HepG2 (cell line): ENCODE measurements at regions not wholly inside any gene's neighbourhood (a gene's known extent, or its start where the extent isn't known, plus 50 kb on each side); places are given as distances from the start of the nearest gene placed in this dataset.

Experiments used
- ATAC-seq: fragments of 200-7000 bp; cut with Tn5 transposase; 3 replicates; pipeline ENCODE4 v1.9.1; 2020; ENCODE audit warnings: mild to moderate bottlenecking, moderate library complexity
- BruUV-seq: library from RNA; stranded (reverse); fragments of 400-500 nt; replicated peaks from 2 replicates; lab custom pipeline; 2021; lab: Mats Ljungman, UMichigan
- CTCF ChIA-PET: fragments of 300-600 bp; formaldehyde crosslinking; extraction: SDS; loops from one replicate; lab custom pipeline; 2021; ENCODE audit warnings: low total read pairs, inconsistent platforms, low intra/inter-chr PET ratio; lab: Yijun Ruan, JAX
- POLR2A ChIA-PET: fragments of 350-600 bp; sonication (Branson Sonifier 250); formaldehyde crosslinking; loops from one replicate; lab custom pipeline; 2020; ENCODE audit warnings: antibody characterized with exemption, inconsistent platforms; lab: Yijun Ruan, JAX
- DNase-seq: peaks from one replicate; pipeline ENCODE4 v3.0.0-alpha.2; 2015; ENCODE audit warnings: low spot score
- FAIRE-seq: peaks from 3 replicates; lab custom pipeline; 2011; peaks lifted over from hg19 to GRCh38; lab: Jason Lieb, UNC
- H2AFZ ChIP-seq: one replicate; pipeline ENCODE4 v1.6.1; 2011; ENCODE audit warnings: low read length, inconsistent platforms
- H3K27ac ChIP-seq: fragments of 300-600 bp; 3 replicates; pipeline ENCODE4 v1.8.0; 2011; ENCODE audit warnings: mixed run types, mild to moderate bottlenecking, mixed read lengths, low read length, inconsistent platforms; ENCODE audit not compliant: insufficient read depth; ENCODE audit errors: extremely low read length
- H3K27me3 ChIP-seq, 2 experiments: fragments of 200-600 bp in 1 of 2; 2 replicates in 1 of 2; 3 replicates in 1 of 2; pipeline versions ENCODE4 v1.6.0 to v1.8.0; 2011; ENCODE audit warnings: low read length in 2 of 2, mild to moderate bottlenecking in 2 of 2, moderate library complexity in 2 of 2, inconsistent platforms in 1 of 2; ENCODE audit not compliant: insufficient read depth in 2 of 2, control insufficient read depth in 1 of 2
- H3K36me3 ChIP-seq, 2 experiments: fragments of 200-600 bp in 1 of 2; replicated peaks in 1 of 2; 2 replicates in 1 of 2; 3 replicates in 1 of 2; pipeline versions ENCODE4 v1.5.1 to v1.8.0; 2011; ENCODE audit warnings: low read length in 2 of 2, inconsistent platforms in 1 of 2; ENCODE audit not compliant: insufficient read depth in 2 of 2, control insufficient read depth in 1 of 2
- H3K4me1 ChIP-seq: 2 replicates; pipeline ENCODE4 v1.5.1; 2012; ENCODE audit warnings: low read length, inconsistent platforms; ENCODE audit not compliant: insufficient read depth
- H3K4me2 ChIP-seq: 2 replicates; pipeline ENCODE4 v1.6.0; 2011; ENCODE audit warnings: low read depth, low read length, inconsistent platforms
- H3K4me3 ChIP-seq, 3 experiments: fragments of 200-600 bp in 1 of 3; sonication (generic), shearing (Covaris generic) in 1 of 3; replicated peaks in 1 of 3; 2 replicates each; pipeline ENCODE4 v1.5.1; 2011 to 2016; ENCODE audit warnings: low read length in 3 of 3, inconsistent platforms in 2 of 3, low read depth in 2 of 3, mild to moderate bottlenecking in 2 of 3, control low read depth in 1 of 3, mixed read lengths in 1 of 3; ENCODE audit not compliant: insufficient read depth in 1 of 3
- H3K79me2 ChIP-seq: one replicate; pipeline ENCODE4 v1.6.1; 2011; ENCODE audit warnings: low read length, inconsistent platforms; ENCODE audit not compliant: insufficient read depth
- H3K9ac ChIP-seq: 2 replicates; pipeline ENCODE4 v1.6.0; 2011; ENCODE audit warnings: mild to moderate bottlenecking, low read depth, low read length, inconsistent platforms; ENCODE audit not compliant: insufficient read depth
- H3K9me3 ChIP-seq: 2 replicates; pipeline ENCODE4 v1.5.1; 2012; ENCODE audit warnings: mild to moderate bottlenecking, low read length
- H4K20me1 ChIP-seq: 2 replicates; pipeline ENCODE4 v1.6.0; 2011; ENCODE audit warnings: inconsistent platforms, mild to moderate bottlenecking, low read length, moderate library complexity; ENCODE audit not compliant: insufficient read depth
- CEBPZ ChIP-seq: IDR thresholded peaks from 2 replicates; pipeline ENCODE4 v1.6.1; 2012; ENCODE audit warnings: low read length, improper control_type of control experiment
- MED13 ChIP-seq: sonication (generic); formaldehyde crosslinking; IDR thresholded peaks from 2 replicates; pipeline ENCODE4 v1.5.0; 2020; ENCODE audit warnings: missing genetic modification reagents
- RFXAP ChIP-seq: sonication (generic); formaldehyde crosslinking; IDR thresholded peaks from 2 replicates; pipeline ENCODE4 v1.4.0; 2020; ENCODE audit warnings: missing genetic modification reagents, borderline replicate concordance
- SMAD3 ChIP-seq: sonication (generic); formaldehyde crosslinking; IDR thresholded peaks from 2 replicates; pipeline ENCODE4 v1.4.0; 2020; ENCODE audit warnings: missing genetic modification reagents
- SMAD9 ChIP-seq: sonication (generic); formaldehyde crosslinking; IDR thresholded peaks from 2 replicates; pipeline ENCODE4 v1.5.1; 2020; ENCODE audit warnings: mild to moderate bottlenecking, missing genetic modification reagents
- XRCC5 ChIP-seq: fragments of 200-400 bp; formaldehyde crosslinking; optimal IDR thresholded peaks from 2 replicates; pipeline ENCODE3; 2017; ENCODE audit warnings: mild to moderate bottlenecking, low read length
- ZNF616 ChIP-seq: sonication (generic); formaldehyde crosslinking; IDR thresholded peaks from 2 replicates; pipeline ENCODE4 v1.5.0; 2020; ENCODE audit warnings: low read depth, mild to moderate bottlenecking, missing genetic modification reagents
- ZNF768 ChIP-seq: sonication (generic); formaldehyde crosslinking; IDR thresholded peaks from 2 replicates; pipeline ENCODE4 v1.4.0; 2020; ENCODE audit warnings: missing genetic modification reagents
- ZNF891 ChIP-seq: sonication (generic); formaldehyde crosslinking; IDR thresholded peaks from 2 replicates; pipeline ENCODE4 v1.5.0; 2020; ENCODE audit warnings: mild to moderate bottlenecking, missing genetic modification reagents
- ZSCAN20 ChIP-seq: sonication (generic); formaldehyde crosslinking; IDR thresholded peaks from 2 replicates; pipeline ENCODE4 v1.4.0; 2020; ENCODE audit warnings: missing genetic modification reagents, mild to moderate bottlenecking, borderline replicate concordance
- WGBS: methylation state at CpG from one replicate; pipeline ENCODE4 v1.1.6; 2017; ENCODE audit warnings: low lambda C conversion rate; 5-methylcytosine and 5-hydroxymethylcytosine counted together
- in situ Hi-C: cut with HindIII; loops from 2 replicates; pipeline ENCODE4 v1.10.0; 2017; ENCODE audit warnings: low pct_unique_long_range_greater_than_20kb; ENCODE audit not compliant: extremely low pct_ligation_motif_present
- intact Hi-C: fragments of 100-400 bp; cut with micrococcal nuclease; formaldehyde crosslinking; loops from one replicate; pipeline ENCODE4 v1.10.0; 2022; ENCODE audit not compliant: unreplicated experiment
- TF ChIP-seq, protein P1 (sequence below): IDR thresholded peaks from 2 replicates; pipeline ENCODE4 v1.6.1; 2016; ENCODE audit warnings: low read depth
- TF ChIP-seq, protein P2 (sequence below): sonication (generic); formaldehyde crosslinking; IDR thresholded peaks from 2 replicates; pipeline ENCODE4 v1.8.1; 2023; ENCODE audit warnings: mild to moderate bottlenecking, missing genetic modification reagents

- 23% methylated on average over 2 of the region's 3 CpGs for WGBS
- FAIRE-seq: no peak
Observed at GRCh38 chr13:105804561-105805190, 730.8 kb downstream of the EFNB2 start.

More at GRCh38 chr13:105804561-105805190, 730.8 kb downstream of the EFNB2 start:
- TF ChIP-seq, protein P1, sequence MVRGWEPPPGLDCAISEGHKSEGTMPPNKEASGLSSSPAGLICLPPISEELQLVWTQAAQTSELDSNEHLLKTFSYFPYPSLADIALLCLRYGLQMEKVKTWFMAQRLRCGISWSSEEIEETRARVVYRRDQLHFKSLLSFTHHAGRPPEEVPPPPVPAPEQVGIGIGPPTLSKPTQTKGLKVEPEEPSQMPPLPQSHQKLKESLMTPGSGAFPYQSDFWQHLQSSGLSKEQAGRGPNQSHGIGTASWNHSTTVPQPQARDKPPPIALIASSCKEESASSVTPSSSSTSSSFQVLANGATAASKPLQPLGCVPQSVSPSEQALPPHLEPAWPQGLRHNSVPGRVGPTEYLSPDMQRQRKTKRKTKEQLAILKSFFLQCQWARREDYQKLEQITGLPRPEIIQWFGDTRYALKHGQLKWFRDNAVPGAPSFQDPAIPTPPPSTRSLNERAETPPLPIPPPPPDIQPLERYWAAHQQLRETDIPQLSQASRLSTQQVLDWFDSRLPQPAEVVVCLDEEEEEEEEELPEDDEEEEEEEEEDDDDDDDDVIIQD (CRISPR knock-in tag): no peak
- TF ChIP-seq SMAD3 (CRISPR knock-in tag) (no peak), ZNF891 (no peak), ZNF768 (CRISPR knock-in tag) (no peak), CEBPZ (no peak), RFXAP (CRISPR knock-in tag) (no peak), MED13 (CRISPR knock-in tag) (no peak), SMAD9 (CRISPR knock-in tag) (no peak), ZNF616 (CRISPR knock-in tag) (no peak), ZSCAN20 (CRISPR knock-in tag) (no peak), XRCC5 (no peak)
- TF ChIP-seq, protein P2, sequence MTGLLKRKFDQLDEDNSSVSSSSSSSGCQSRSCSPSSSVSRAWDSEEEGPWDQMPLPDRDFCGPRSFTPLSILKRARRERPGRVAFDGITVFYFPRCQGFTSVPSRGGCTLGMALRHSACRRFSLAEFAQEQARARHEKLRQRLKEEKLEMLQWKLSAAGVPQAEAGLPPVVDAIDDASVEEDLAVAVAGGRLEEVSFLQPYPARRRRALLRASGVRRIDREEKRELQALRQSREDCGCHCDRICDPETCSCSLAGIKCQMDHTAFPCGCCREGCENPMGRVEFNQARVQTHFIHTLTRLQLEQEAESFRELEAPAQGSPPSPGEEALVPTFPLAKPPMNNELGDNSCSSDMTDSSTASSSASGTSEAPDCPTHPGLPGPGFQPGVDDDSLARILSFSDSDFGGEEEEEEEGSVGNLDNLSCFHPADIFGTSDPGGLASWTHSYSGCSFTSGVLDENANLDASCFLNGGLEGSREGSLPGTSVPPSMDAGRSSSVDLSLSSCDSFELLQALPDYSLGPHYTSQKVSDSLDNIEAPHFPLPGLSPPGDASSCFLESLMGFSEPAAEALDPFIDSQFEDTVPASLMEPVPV (CRISPR knock-in tag): no peak
- ATAC-seq: no peak
- Histone ChIP-seq H3K9ac (no peak overlapping the region), H3K36me3 (no peaks in the 10 kb centered on the region), H4K20me1 (no peaks in the 10 kb centered on the region), H3K79me2 (no peaks in the 10 kb centered on the region), H3K4me1 (no peaks in the 10 kb centered on the region), H3K4me2 (no peak overlapping the region), H3K27me3 (no peaks in the 10 kb centered on the region), H2AFZ (no peak overlapping the region), H3K27ac (no peak overlapping the region), H3K4me3 (no peak overlapping the region), H3K9me3 (peaks cover 50% of the 10 kb centered on the region)
- no peak for DNase-seq
- no TSS peak for BruUV-seq
- ChIA-PET POLR2A (no interaction called here), CTCF (no interaction called here)
- intact Hi-C loops: no loop called here
- in situ Hi-C loops: no loop called here
